HEK293 (cell line): ENCODE measurements at regions not wholly inside any gene's neighbourhood (a gene's known extent, or its start where the extent isn't known, plus 50 kb on each side); places are given as distances from the start of the nearest gene placed in this dataset.

Source experiments
- CTCF ChIA-PET: fragments of 350-600 bp; formaldehyde crosslinking; extraction: SDS; loops from one replicate; lab custom pipeline; 2021; ENCODE audit warnings: antibody characterized with exemption; lab: Yijun Ruan, JAX
- POLR2A ChIA-PET: fragments of 300-600 bp; formaldehyde crosslinking; extraction: SDS; loops from one replicate; lab custom pipeline; 2020; ENCODE audit warnings: antibody characterized with exemption, inconsistent platforms; lab: Yijun Ruan, JAX
- H3K27ac ChIP-seq: fragments of 200-500 bp; sonication (Bioruptor generic); 2 replicates; pipeline ENCODE4 v1.5.1; 2014; ENCODE audit warnings: low read depth, low read length, control low read depth, inconsistent platforms; ENCODE audit errors: extremely low read depth
- H3K36me3 ChIP-seq, 2 experiments: fragments of 200-500 bp in 1 of 2; sonication (Bioruptor generic) in 1 of 2; 1 replicate in 1 of 2; 2 replicates in 1 of 2; pipeline ENCODE4 v1.5.1; 2014 to 2017; ENCODE audit warnings: inconsistent platforms in 2 of 2, low read length in 2 of 2; ENCODE audit not compliant: control insufficient read depth in 2 of 2, insufficient read depth in 1 of 2
- H3K4me1 ChIP-seq: fragments of 200-500 bp; sonication (Bioruptor generic); 2 replicates; pipeline ENCODE4 v1.5.1; 2014; ENCODE audit warnings: mild to moderate bottlenecking, low read length, inconsistent platforms; ENCODE audit not compliant: control insufficient read depth, insufficient read depth
- H3K4me3 ChIP-seq: 2 replicates; pipeline ENCODE4 v1.5.1; 2011; ENCODE audit warnings: low read depth, mild to moderate bottlenecking, control low read depth, low read length, moderate library complexity
- H3K9me3 ChIP-seq: fragments of 200-500 bp; sonication (Bioruptor generic); 2 replicates; pipeline ENCODE4 v1.5.1; 2014; ENCODE audit warnings: low read depth, low read length, inconsistent platforms; ENCODE audit not compliant: control insufficient read depth, insufficient read depth
- HOXA7 ChIP-seq: sonication (generic); formaldehyde crosslinking; IDR thresholded peaks from 2 replicates; pipeline ENCODE4 v1.8.1; 2022; ENCODE audit warnings: missing genetic modification reagents, borderline replicate concordance
- HOXD13 ChIP-seq: sonication (generic); formaldehyde crosslinking; IDR thresholded peaks from 2 replicates; pipeline ENCODE4 v1.8.0; 2022; ENCODE audit warnings: missing genetic modification reagents, borderline replicate concordance
- PRDM4 ChIP-seq: fragments of 450-650 bp; formaldehyde crosslinking; IDR thresholded peaks from 2 replicates; pipeline ENCODE4 v1.5.1; 2017; ENCODE audit warnings: missing biosample characterization, missing genetic modification characterization
- ZBTB11 ChIP-seq: fragments of 450-650 bp; formaldehyde crosslinking; conservative IDR thresholded peaks from 2 replicates; pipeline ENCODE4 v1.5.1; 2016; ENCODE audit warnings: low read depth, missing biosample characterization, missing genetic modification characterization
- ZFP37 ChIP-seq: fragments of 450-650 bp; formaldehyde crosslinking; IDR thresholded peaks from 2 replicates; pipeline ENCODE4 v1.5.1; 2016; ENCODE audit warnings: missing biosample characterization, missing genetic modification characterization
- ZNF248 ChIP-seq: fragments of 450-650 bp; formaldehyde crosslinking; IDR thresholded peaks from 2 replicates; pipeline ENCODE4 v1.5.1; 2017; ENCODE audit warnings: missing biosample characterization, missing genetic modification characterization
- ZNF623 ChIP-seq: fragments of 450-650 bp; formaldehyde crosslinking; IDR thresholded peaks from 2 replicates; pipeline ENCODE4 v1.5.1; 2016; ENCODE audit warnings: missing biosample characterization, missing genetic modification characterization
- ZNF660 ChIP-seq: fragments of 450-650 bp; IDR thresholded peaks from 2 replicates; pipeline ENCODE4 v1.5.1; 2018; ENCODE audit warnings: missing biosample characterization, mild to moderate bottlenecking, missing genetic modification characterization
- ZNF670 ChIP-seq: fragments of 450-650 bp; formaldehyde crosslinking; IDR thresholded peaks from 2 replicates; pipeline ENCODE4 v1.5.1; 2016; ENCODE audit warnings: missing biosample characterization, missing genetic modification characterization, low read depth
- TF ChIP-seq, protein P1 (sequence below): fragments of 450-650 bp; formaldehyde crosslinking; IDR thresholded peaks from 2 replicates; pipeline ENCODE4 v1.5.1; 2016; ENCODE audit warnings: missing biosample characterization, missing genetic modification characterization
- TF ChIP-seq, protein P2 (sequence below): fragments of 450-650 bp; formaldehyde crosslinking; IDR thresholded peaks from 2 replicates; pipeline ENCODE4 v1.5.1; 2016; ENCODE audit warnings: missing biosample characterization, missing genetic modification characterization
- TF ChIP-seq, protein P3 (sequence below): fragments of 450-650 bp; formaldehyde crosslinking; IDR thresholded peaks from 2 replicates; pipeline ENCODE4 v1.5.1; 2016; ENCODE audit warnings: missing biosample characterization, missing genetic modification characterization

GRCh38 chr4:33953848-33954247, 2290.5 kb downstream of the ARAP2 start (continued):
- TF ChIP-seq ZBTB11 (tag by site-specific recombination): peak; percentile 50; the same call in 1 of the 2 replicates

- TF ChIP-seq, protein P1, sequence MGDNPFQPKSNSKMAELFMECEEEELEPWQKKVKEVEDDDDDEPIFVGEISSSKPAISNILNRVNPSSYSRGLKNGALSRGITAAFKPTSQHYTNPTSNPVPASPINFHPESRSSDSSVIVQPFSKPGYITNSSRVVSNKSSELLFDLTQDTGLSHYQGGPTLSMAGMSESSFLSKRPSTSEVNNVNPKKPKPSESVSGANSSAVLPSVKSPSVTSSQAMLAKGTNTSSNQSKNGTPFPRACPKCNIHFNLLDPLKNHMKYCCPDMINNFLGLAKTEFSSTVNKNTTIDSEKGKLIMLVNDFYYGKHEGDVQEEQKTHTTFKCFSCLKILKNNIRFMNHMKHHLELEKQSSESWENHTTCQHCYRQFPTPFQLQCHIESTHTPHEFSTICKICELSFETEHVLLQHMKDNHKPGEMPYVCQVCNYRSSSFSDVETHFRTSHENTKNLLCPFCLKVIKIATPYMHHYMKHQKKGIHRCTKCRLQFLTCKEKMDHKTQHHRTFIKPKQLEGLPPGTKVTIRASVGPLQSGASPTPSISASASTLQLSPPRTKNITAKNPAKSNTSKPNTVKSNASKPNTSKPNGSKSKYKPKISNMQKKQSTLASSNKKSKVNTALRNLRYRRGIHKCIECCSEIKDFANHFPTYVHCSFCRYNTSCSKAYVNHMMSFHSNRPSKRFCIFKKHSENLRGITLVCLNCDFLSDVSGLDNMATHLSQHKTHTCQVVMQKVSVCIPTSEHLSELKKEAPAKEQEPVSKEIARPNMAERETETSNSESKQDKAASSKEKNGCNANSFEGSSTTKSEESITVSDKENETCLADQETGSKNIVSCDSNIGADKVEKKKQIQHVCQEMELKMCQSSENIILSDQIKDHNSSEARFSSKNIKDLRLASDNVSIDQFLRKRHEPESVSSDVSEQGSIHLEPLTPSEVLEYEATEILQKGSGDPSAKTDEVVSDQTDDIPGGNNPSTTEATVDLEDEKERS: no peak
- TF ChIP-seq ZFP37 (no peak), ZNF248 (tag by site-specific recombination) (no peak), ZNF670 (tag by site-specific recombination) (no peak), HOXA7 (CRISPR knock-in tag) (no peak), ZNF623 (tag by site-specific recombination) (no peak)
- TF ChIP-seq, protein P2, sequence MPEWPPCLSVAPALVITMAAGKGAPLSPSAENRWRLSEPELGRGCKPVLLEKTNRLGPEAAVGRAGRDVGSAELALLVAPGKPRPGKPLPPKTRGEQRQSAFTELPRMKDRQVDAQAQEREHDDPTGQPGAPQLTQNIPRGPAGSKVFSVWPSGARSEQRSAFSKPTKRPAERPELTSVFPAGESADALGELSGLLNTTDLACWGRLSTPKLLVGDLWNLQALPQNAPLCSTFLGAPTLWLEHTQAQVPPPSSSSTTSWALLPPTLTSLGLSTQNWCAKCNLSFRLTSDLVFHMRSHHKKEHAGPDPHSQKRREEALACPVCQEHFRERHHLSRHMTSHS (tag by site-specific recombination): no peak
- TF ChIP-seq, protein P3, sequence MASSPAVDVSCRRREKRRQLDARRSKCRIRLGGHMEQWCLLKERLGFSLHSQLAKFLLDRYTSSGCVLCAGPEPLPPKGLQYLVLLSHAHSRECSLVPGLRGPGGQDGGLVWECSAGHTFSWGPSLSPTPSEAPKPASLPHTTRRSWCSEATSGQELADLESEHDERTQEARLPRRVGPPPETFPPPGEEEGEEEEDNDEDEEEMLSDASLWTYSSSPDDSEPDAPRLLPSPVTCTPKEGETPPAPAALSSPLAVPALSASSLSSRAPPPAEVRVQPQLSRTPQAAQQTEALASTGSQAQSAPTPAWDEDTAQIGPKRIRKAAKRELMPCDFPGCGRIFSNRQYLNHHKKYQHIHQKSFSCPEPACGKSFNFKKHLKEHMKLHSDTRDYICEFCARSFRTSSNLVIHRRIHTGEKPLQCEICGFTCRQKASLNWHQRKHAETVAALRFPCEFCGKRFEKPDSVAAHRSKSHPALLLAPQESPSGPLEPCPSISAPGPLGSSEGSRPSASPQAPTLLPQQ: no peak
- Histone ChIP-seq H3K4me1 (0 out of 2 replicates have a peak, but pooled peaks cover 2% of the 10 kb centered on the region), H3K36me3 (no peaks in the 10 kb centered on the region), H3K4me3 (no peak overlapping the region), H3K9me3 (no peaks in the 10 kb centered on the region), H3K27ac (no peak overlapping the region)
- POLR2A ChIA-PET: no interaction called here
- CTCF ChIA-PET: interaction anchor here (0.7 kb wide), 1 partner anchor 516 kb away, joined by 4 read pairs; no protein-coding TSS in a partner anchor
Observed at GRCh38 chr4:33954759-33955158, 2289.6 kb downstream of the ARAP2 start.

- Histone ChIP-seq H3K36me3 (no peaks in the 10 kb centered on the region), H3K27ac (no peak overlapping the region), H3K4me3 (no peak overlapping the region), H3K9me3 (no peaks in the 10 kb centered on the region), H3K4me1 (0 out of 2 replicates have a peak, but pooled peaks cover 2% of the 10 kb centered on the region)
- CTCF ChIA-PET: no interaction called here
- POLR2A ChIA-PET: interaction anchor here (0.6 kb wide), 1 partner anchor 70 kb away, joined by 3 read pairs; no protein-coding TSS in a partner anchor
- TF ChIP-seq ZNF660 (tag by site-specific recombination) (no peak), HOXD13 (CRISPR knock-in tag) (peak; percentile 84), PRDM4 (no peak)
Observed at GRCh38 chr4:33959519-33959918, 2284.8 kb downstream of the ARAP2 start.
